IgD-negative memory B cell (primary cell): ENCODE measurements at regions not wholly inside any gene's neighbourhood (a gene's known extent, or its start where the extent isn't known, plus 50 kb on each side); places are given as distances from the start of the nearest gene placed in this dataset.

Experiments
- H3K27ac Mint-ChIP-seq, 3 donors: one replicate each; pipeline ENCODE4 v1.8.0; 2020 to 2022; ENCODE audit warnings: mild to moderate bottlenecking in 3 of 3, mixed read lengths in 3 of 3, moderate library complexity in 1 of 3
- H3K27me3 Mint-ChIP-seq: one replicate; pipeline ENCODE4 v1.8.0; 2021; ENCODE audit warnings: mixed read lengths
- H3K36me3 Mint-ChIP-seq: one replicate; pipeline ENCODE4 v1.8.0; 2020; ENCODE audit warnings: mild to moderate bottlenecking, mixed read lengths
- H3K4me1 Mint-ChIP-seq, 3 donors: one replicate each; pipeline ENCODE4 v1.8.0; 2020 to 2022; ENCODE audit warnings: mixed read lengths in 3 of 3, mild to moderate bottlenecking in 1 of 3
- H3K4me3 Mint-ChIP-seq, 4 donors: one replicate each; pipeline ENCODE4 v1.8.0; 2020 to 2022; ENCODE audit warnings: mild to moderate bottlenecking in 4 of 4, mixed read lengths in 4 of 4, moderate library complexity in 3 of 4
- H3K9me3 Mint-ChIP-seq, 3 donors: one replicate each; pipeline ENCODE4 v1.8.0; 2020 to 2021; ENCODE audit warnings: mixed read lengths in 3 of 3, mild to moderate bottlenecking in 1 of 3

GRCh38 chr9:78502566-78502965 is 205.6 kb downstream of the PSAT1 start:
- peaks cover 5% of the 10 kb centered on the region for H3K27me3 Mint-ChIP-seq
- no peak overlapping the region for H3K27ac Mint-ChIP-seq
- H3K4me3 Mint-ChIP-seq = no peak overlapping the region
- no peaks in the 10 kb centered on the region for H3K4me1 Mint-ChIP-seq
- H3K36me3 Mint-ChIP-seq = no peaks in the 10 kb centered on the region
- H3K9me3 Mint-ChIP-seq = no peaks in the 10 kb centered on the region

- no peaks in the 10 kb centered on the region for H3K4me1 Mint-ChIP-seq
- peaks cover 5% of the 10 kb centered on the region for H3K27me3 Mint-ChIP-seq
- no peaks in the 10 kb centered on the region for H3K9me3 Mint-ChIP-seq
- H3K4me3 Mint-ChIP-seq = no peak overlapping the region
- no peak overlapping the region for H3K27ac Mint-ChIP-seq
- no peaks in the 10 kb centered on the region for H3K36me3 Mint-ChIP-seq
Observed at GRCh38 chr9:78505546-78505945, 208.6 kb downstream of the PSAT1 start.

- Mint-ChIP-seq H3K27ac (no peak overlapping the region), H3K9me3 (no peaks in the 10 kb centered on the region), H3K36me3 (no peaks in the 10 kb centered on the region), H3K27me3 (peaks cover 5% of the 10 kb centered on the region), H3K4me3 (no peak overlapping the region), H3K4me1 (no peaks in the 10 kb centered on the region)
Observed at GRCh38 chr9:78507037-78507436, 210.1 kb downstream of the PSAT1 start.

GRCh38 chr9:78510035-78510434 is 213.1 kb downstream of the PSAT1 start:
- no peaks in the 10 kb centered on the region for H3K4me1 Mint-ChIP-seq
- no peaks in the 10 kb centered on the region for H3K36me3 Mint-ChIP-seq
- H3K4me3 Mint-ChIP-seq = no peak overlapping the region
- no peaks in the 10 kb centered on the region for H3K27me3 Mint-ChIP-seq
- peaks cover 0 to 3% (median 2%) of the 10 kb centered on the region in 3 donors for H3K9me3 Mint-ChIP-seq
- H3K27ac Mint-ChIP-seq = no peak overlapping the region

GRCh38 chr9:78515108-78515507 is 218.2 kb downstream of the PSAT1 start:
- Mint-ChIP-seq H3K4me1 (no peaks in the 10 kb centered on the region), H3K4me3 (no peak overlapping the region), H3K27ac (no peak overlapping the region), H3K27me3 (peaks cover 2% of the 10 kb centered on the region), H3K36me3 (no peaks in the 10 kb centered on the region), H3K9me3 (peaks cover 6 to 17% (median 12%) of the 10 kb centered on the region in 3 donors)

- Mint-ChIP-seq H3K36me3 (no peaks in the 10 kb centered on the region), H3K4me3 (no peak overlapping the region), H3K27ac (no peak overlapping the region), H3K4me1 (no peaks in the 10 kb centered on the region), H3K9me3 (peaks cover 12 to 35% (median 22%) of the 10 kb centered on the region in 3 donors), H3K27me3 (peaks cover 2% of the 10 kb centered on the region)
Observed at GRCh38 chr9:78519786-78520185, 222.9 kb downstream of the PSAT1 start.

GRCh38 chr9:78521680-78522079 is 224.8 kb downstream of the PSAT1 start:
- Mint-ChIP-seq H3K36me3 (no peaks in the 10 kb centered on the region), H3K4me3 (no peak overlapping the region), H3K27ac (no peak overlapping the region), H3K27me3 (peaks cover 2% of the 10 kb centered on the region), H3K4me1 (no peaks in the 10 kb centered on the region), H3K9me3 (peaks cover 12 to 35% (median 18%) of the 10 kb centered on the region in 3 donors)

GRCh38 chr9:78525986-78526560 is 229.1 kb downstream of the PSAT1 start:
- no peaks in the 10 kb centered on the region for H3K27me3 Mint-ChIP-seq
- H3K9me3 Mint-ChIP-seq = peaks cover 3 to 12% (median 8%) of the 10 kb centered on the region in 3 donors
- no peak overlapping the region for H3K4me3 Mint-ChIP-seq
- H3K4me1 Mint-ChIP-seq = no peaks in the 10 kb centered on the region
- no peaks in the 10 kb centered on the region for H3K36me3 Mint-ChIP-seq
- H3K27ac Mint-ChIP-seq = no peak overlapping the region

- Mint-ChIP-seq H3K4me3 (no peak overlapping the region), H3K4me1 (no peaks in the 10 kb centered on the region), H3K27ac (no peak overlapping the region), H3K27me3 (no peaks in the 10 kb centered on the region), H3K9me3 (peaks cover 0 to 3% (median 3%) of the 10 kb centered on the region in 3 donors), H3K36me3 (no peaks in the 10 kb centered on the region)
Observed at GRCh38 chr9:78533500-78533899, 236.6 kb downstream of the PSAT1 start.

- Mint-ChIP-seq H3K4me1 (no peaks in the 10 kb centered on the region), H3K36me3 (no peaks in the 10 kb centered on the region), H3K27ac (no peak overlapping the region), H3K9me3 (peaks cover 0 to 3% (median 0%) of the 10 kb centered on the region in 3 donors), H3K27me3 (no peaks in the 10 kb centered on the region), H3K4me3 (no peak overlapping the region)
Observed at GRCh38 chr9:78539188-78539587, 242.3 kb downstream of the PSAT1 start.

GRCh38 chr9:78539904-78540303 is 243.0 kb downstream of the PSAT1 start:
- H3K4me1 Mint-ChIP-seq = no peaks in the 10 kb centered on the region
- no peaks in the 10 kb centered on the region for H3K36me3 Mint-ChIP-seq
- H3K4me3 Mint-ChIP-seq = no peak overlapping the region
- H3K9me3 Mint-ChIP-seq = peaks cover 0 to 3% (median 0%) of the 10 kb centered on the region in 3 donors
- H3K27ac Mint-ChIP-seq = no peak overlapping the region
- H3K27me3 Mint-ChIP-seq = no peaks in the 10 kb centered on the region

- H3K27me3 Mint-ChIP-seq = no peaks in the 10 kb centered on the region
- no peaks in the 10 kb centered on the region for H3K9me3 Mint-ChIP-seq
- no peaks in the 10 kb centered on the region for H3K36me3 Mint-ChIP-seq
- H3K4me1 Mint-ChIP-seq = no peaks in the 10 kb centered on the region
- H3K27ac Mint-ChIP-seq = no peak overlapping the region
- no peak overlapping the region for H3K4me3 Mint-ChIP-seq
Observed at GRCh38 chr9:78541868-78542443, 245.0 kb downstream of the PSAT1 start.

- no peaks in the 10 kb centered on the region for H3K4me1 Mint-ChIP-seq
Observed at GRCh38 chr9:78542491-78543181, 245.7 kb downstream of the PSAT1 start.

GRCh38 chr9:78543353-78543752 is 246.4 kb downstream of the PSAT1 start:
- Mint-ChIP-seq H3K9me3 (peaks cover 0 to 2% (median 0%) of the 10 kb centered on the region in 3 donors), H3K36me3 (no peaks in the 10 kb centered on the region), H3K4me1 (no peaks in the 10 kb centered on the region)

More at GRCh38 chr9:78542491-78543181, 245.7 kb downstream of the PSAT1 start:
- Mint-ChIP-seq H3K4me3 (no peak overlapping the region), H3K27me3 (peaks cover 3% of the 10 kb centered on the region), H3K9me3 (peaks cover 0 to 2% (median 0%) of the 10 kb centered on the region in 3 donors), H3K36me3 (no peaks in the 10 kb centered on the region), H3K27ac (no peak overlapping the region)

GRCh38 chr9:78544230-78544629 is 247.3 kb downstream of the PSAT1 start:
- no peak overlapping the region for H3K27ac Mint-ChIP-seq
- H3K36me3 Mint-ChIP-seq = no peaks in the 10 kb centered on the region
- H3K4me3 Mint-ChIP-seq = no peak overlapping the region
- peaks cover 0 to 2% (median 0%) of the 10 kb centered on the region in 3 donors for H3K9me3 Mint-ChIP-seq
- peaks cover 3% of the 10 kb centered on the region for H3K27me3 Mint-ChIP-seq
- no peaks in the 10 kb centered on the region for H3K4me1 Mint-ChIP-seq

More at GRCh38 chr9:78543353-78543752, 246.4 kb downstream of the PSAT1 start:
- no peak overlapping the region for H3K27ac Mint-ChIP-seq
- H3K27me3 Mint-ChIP-seq = peaks cover 3% of the 10 kb centered on the region
- H3K4me3 Mint-ChIP-seq = no peak overlapping the region

- peaks cover 3% of the 10 kb centered on the region for H3K27me3 Mint-ChIP-seq
- no peak overlapping the region for H3K27ac Mint-ChIP-seq
- peaks cover 0 to 1% (median 0%) of the 10 kb centered on the region in 3 donors for H3K4me1 Mint-ChIP-seq
- peaks cover 0 to 3% (median 2%) of the 10 kb centered on the region in 3 donors for H3K9me3 Mint-ChIP-seq
- no peak overlapping the region for H3K4me3 Mint-ChIP-seq
- no peaks in the 10 kb centered on the region for H3K36me3 Mint-ChIP-seq
Observed at GRCh38 chr9:78547831-78548230, 250.9 kb downstream of the PSAT1 start.
